A673 (cell line): ENCODE measurements at regions not wholly inside any gene's neighbourhood (a gene's known extent, or its start where the extent isn't known, plus 50 kb on each side); places are given as distances from the start of the nearest gene placed in this dataset.

ENCODE experiments used
- EZH2 ChIP-seq: fragments of 200-600 bp; sonication (generic); IDR thresholded peaks from 2 replicates; pipeline ENCODE4 v1.6.1; 2017; ENCODE audit warnings: borderline replicate concordance, low read depth, mild to moderate bottlenecking, mixed read lengths, antibody characterized with exemption, low read length; ENCODE audit not compliant: poor library complexity, severe bottlenecking
- TF ChIP-seq, protein P1 (sequence below): fragments of 300-800, 200-600 bp; sonication (generic); conservative IDR thresholded peaks from 2 replicates; pipeline ENCODE4 v1.5.1; 2017; ENCODE audit warnings: low read depth, mild to moderate bottlenecking, antibody characterized with exemption, low read length, moderate library complexity, mixed read lengths

- TF ChIP-seq, protein P1, sequence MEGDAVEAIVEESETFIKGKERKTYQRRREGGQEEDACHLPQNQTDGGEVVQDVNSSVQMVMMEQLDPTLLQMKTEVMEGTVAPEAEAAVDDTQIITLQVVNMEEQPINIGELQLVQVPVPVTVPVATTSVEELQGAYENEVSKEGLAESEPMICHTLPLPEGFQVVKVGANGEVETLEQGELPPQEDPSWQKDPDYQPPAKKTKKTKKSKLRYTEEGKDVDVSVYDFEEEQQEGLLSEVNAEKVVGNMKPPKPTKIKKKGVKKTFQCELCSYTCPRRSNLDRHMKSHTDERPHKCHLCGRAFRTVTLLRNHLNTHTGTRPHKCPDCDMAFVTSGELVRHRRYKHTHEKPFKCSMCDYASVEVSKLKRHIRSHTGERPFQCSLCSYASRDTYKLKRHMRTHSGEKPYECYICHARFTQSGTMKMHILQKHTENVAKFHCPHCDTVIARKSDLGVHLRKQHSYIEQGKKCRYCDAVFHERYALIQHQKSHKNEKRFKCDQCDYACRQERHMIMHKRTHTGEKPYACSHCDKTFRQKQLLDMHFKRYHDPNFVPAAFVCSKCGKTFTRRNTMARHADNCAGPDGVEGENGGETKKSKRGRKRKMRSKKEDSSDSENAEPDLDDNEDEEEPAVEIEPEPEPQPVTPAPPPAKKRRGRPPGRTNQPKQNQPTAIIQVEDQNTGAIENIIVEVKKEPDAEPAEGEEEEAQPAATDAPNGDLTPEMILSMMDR, result no peak
- TF ChIP-seq EZH2, result no peak
Measured at GRCh38 chr10:124340033-124340760, 78.5 kb downstream of the OAT start.
